ENCODE measurements at regions not wholly inside any gene's neighbourhood (a gene's known extent, or its start where the extent isn't known, plus 50 kb on each side); places are given as distances from the start of the nearest gene placed in this dataset.
"Not testable (repeated sequence)": the region's sequence is repeated elsewhere in the genome, so short reads cannot be mapped to it uniquely, and the experiment has no call there.

GRCh38 chr9:67348094-67348493 is 355.7 kb upstream of the SPATA31A3 start:
- not testable (repeated sequence) for H3K9ac ChIP-seq (ENCODE audit: low read depth, low read length); H3K4me3 ChIP-seq (ENCODE audit: low read depth, low read length); H3K9me3 ChIP-seq (ENCODE audit: control insufficient read depth, insufficient read depth, low read length); H3K36me3 ChIP-seq (ENCODE audit: control insufficient read depth, insufficient read depth, low read length); H3K4me1 ChIP-seq (ENCODE audit: control insufficient read depth, insufficient read depth, low read length); H3K27me3 ChIP-seq (ENCODE audit: control insufficient read depth, insufficient read depth, low read length)

- not testable (repeated sequence) for H3K4me3 ChIP-seq (ENCODE audit: low read depth, low read length); H3K9ac ChIP-seq (ENCODE audit: low read depth, low read length); H3K36me3 ChIP-seq (ENCODE audit: control insufficient read depth, insufficient read depth, low read length); H3K27me3 ChIP-seq (ENCODE audit: control insufficient read depth, insufficient read depth, low read length); H3K9me3 ChIP-seq (ENCODE audit: control insufficient read depth, insufficient read depth, low read length); H3K4me1 ChIP-seq (ENCODE audit: control insufficient read depth, insufficient read depth, low read length)
These were observed 346.9 kb upstream of the SPATA31A3 start for GRCh38 chr9:67339216-67339615.

DNA sequence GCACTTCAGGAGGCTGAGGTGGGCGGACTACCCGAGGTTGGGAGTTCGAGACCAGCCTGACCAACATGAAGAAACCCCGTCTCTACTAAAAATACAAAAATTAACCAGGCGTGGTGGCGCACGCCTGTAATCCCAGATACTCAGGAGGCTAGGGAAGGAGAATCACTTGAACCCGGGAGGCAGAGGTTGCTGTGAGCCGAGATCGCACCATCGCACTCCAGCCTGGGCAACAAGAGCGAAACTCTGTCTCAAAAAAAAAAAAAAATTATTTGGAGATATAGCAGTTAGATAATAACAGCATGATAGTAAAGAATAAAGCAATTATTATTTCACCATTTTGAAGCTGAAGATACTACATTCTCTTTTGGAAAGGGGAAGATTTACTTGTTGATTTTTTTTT is 345.9 kb upstream of the SPATA31A3 start:
- not testable (repeated sequence) for H3K4me3 ChIP-seq (ENCODE audit: low read depth, low read length); H3K9me3 ChIP-seq (ENCODE audit: control insufficient read depth, insufficient read depth, low read length); H3K9ac ChIP-seq (ENCODE audit: low read depth, low read length); H3K36me3 ChIP-seq (ENCODE audit: control insufficient read depth, insufficient read depth, low read length); H3K27me3 ChIP-seq (ENCODE audit: control insufficient read depth, insufficient read depth, low read length); H3K4me1 ChIP-seq (ENCODE audit: control insufficient read depth, insufficient read depth, low read length)

DNA sequence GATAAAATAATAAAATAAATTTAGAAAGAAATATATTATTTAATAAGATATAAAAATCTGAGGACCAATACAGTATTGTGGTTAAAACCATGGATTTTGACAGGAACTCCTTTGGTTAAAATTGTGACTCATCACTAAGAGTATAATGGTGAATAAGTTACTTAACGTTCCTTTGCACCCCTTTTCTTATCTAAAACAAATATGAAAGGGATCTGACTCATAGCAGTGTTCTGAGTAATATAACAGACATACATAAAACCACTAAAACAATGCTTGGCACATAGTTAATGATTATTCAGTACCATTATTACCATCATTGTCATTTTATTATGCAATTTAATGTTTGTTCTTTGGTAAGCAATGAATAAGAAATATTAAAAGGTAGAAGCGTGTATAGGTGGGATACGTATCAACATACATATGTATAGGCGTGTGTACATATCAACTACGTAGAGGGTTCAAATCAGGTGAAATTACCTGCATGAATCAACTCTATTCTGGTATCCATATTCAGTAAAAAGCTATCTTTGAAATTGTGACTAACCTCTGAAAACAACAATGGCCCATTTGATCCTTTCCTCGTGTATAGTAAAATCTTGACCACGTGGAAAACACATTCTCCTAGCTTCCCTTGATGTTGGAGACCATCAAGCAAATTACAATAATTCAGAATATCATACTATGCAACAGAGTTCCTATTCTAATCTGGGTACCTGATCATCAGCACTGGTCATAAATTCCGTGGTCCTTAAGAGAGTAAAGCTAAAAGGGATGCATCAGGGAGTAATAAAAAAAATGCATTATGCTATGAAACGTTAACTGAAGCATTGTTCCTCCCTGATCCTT is 342.6 kb upstream of the SPATA31A3 start:
- not testable (repeated sequence) for H3K4me3 ChIP-seq (ENCODE audit: low read depth, low read length)

GRCh38 chr9:67331634-67332033 is 339.3 kb upstream of the SPATA31A3 start:
- not testable (repeated sequence) for H3K4me1 ChIP-seq (ENCODE audit: control insufficient read depth, insufficient read depth, low read length); H3K9me3 ChIP-seq (ENCODE audit: control insufficient read depth, insufficient read depth, low read length); H3K4me3 ChIP-seq (ENCODE audit: low read depth, low read length); H3K36me3 ChIP-seq (ENCODE audit: control insufficient read depth, insufficient read depth, low read length); H3K27me3 ChIP-seq (ENCODE audit: control insufficient read depth, insufficient read depth, low read length); H3K9ac ChIP-seq (ENCODE audit: low read depth, low read length)

More for the DNA sequence above, 342.6 kb upstream of the SPATA31A3 start:
- not testable (repeated sequence) for H3K9me3 ChIP-seq (ENCODE audit: control insufficient read depth, insufficient read depth, low read length); H3K36me3 ChIP-seq (ENCODE audit: control insufficient read depth, insufficient read depth, low read length); H3K4me1 ChIP-seq (ENCODE audit: control insufficient read depth, insufficient read depth, low read length); H3K9ac ChIP-seq (ENCODE audit: low read depth, low read length); H3K27me3 ChIP-seq (ENCODE audit: control insufficient read depth, insufficient read depth, low read length)

- not testable (repeated sequence) for H3K9me3 ChIP-seq (ENCODE audit: control insufficient read depth, insufficient read depth, low read length); H3K36me3 ChIP-seq (ENCODE audit: control insufficient read depth, insufficient read depth, low read length); H3K4me1 ChIP-seq (ENCODE audit: control insufficient read depth, insufficient read depth, low read length); H3K9ac ChIP-seq (ENCODE audit: low read depth, low read length); H3K4me3 ChIP-seq (ENCODE audit: low read depth, low read length); H3K27me3 ChIP-seq (ENCODE audit: control insufficient read depth, insufficient read depth, low read length)
These were observed 321.1 kb upstream of the SPATA31A3 start for GRCh38 chr9:67313409-67313808.

- H3K27me3 ChIP-seq (ENCODE audit: control insufficient read depth, insufficient read depth, low read length); H3K9me3 ChIP-seq (ENCODE audit: control insufficient read depth, insufficient read depth, low read length); H3K4me1 ChIP-seq (ENCODE audit: control insufficient read depth, insufficient read depth, low read length); H3K9ac ChIP-seq (ENCODE audit: low read depth, low read length); H3K4me3 ChIP-seq (ENCODE audit: low read depth, low read length); H3K36me3 ChIP-seq (ENCODE audit: control insufficient read depth, insufficient read depth, low read length): not testable (repeated sequence)
These were observed 320.2 kb upstream of the SPATA31A3 start for GRCh38 chr9:67312504-67312903.

DNA sequence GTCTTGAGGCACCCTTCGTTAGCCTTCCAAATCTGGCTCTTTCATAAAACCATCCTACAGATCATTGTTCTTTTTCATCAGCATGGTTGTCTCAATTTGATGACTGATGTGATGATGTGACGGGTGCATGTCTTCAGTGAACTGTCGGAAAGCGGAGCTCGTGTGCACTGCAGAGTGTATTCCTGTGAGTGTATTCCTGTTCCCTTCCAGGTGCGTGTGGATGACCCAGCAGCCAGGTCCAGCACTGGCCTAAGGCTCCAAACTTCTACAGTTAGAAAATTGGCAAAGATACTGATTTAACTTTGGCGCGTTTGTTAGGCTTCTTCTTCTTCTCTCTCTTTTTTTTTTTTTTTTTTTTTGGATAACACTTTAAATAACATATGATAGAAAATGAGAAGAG is 314.8 kb upstream of the SPATA31A3 start:
- H3K4me3 ChIP-seq (ENCODE audit: low read depth, low read length); H3K27me3 ChIP-seq (ENCODE audit: control insufficient read depth, insufficient read depth, low read length); H3K4me1 ChIP-seq (ENCODE audit: control insufficient read depth, insufficient read depth, low read length); H3K36me3 ChIP-seq (ENCODE audit: control insufficient read depth, insufficient read depth, low read length); H3K9ac ChIP-seq (ENCODE audit: low read depth, low read length); H3K9me3 ChIP-seq (ENCODE audit: control insufficient read depth, insufficient read depth, low read length): not testable (repeated sequence)

- not testable (repeated sequence) for H3K27me3 ChIP-seq (ENCODE audit: control insufficient read depth, insufficient read depth, low read length); H3K4me3 ChIP-seq (ENCODE audit: low read depth, low read length)
These were observed 296.4 kb upstream of the SPATA31A3 start for GRCh38 chr9:67288797-67289196.

GRCh38 chr9:67288117-67288735 is 295.9 kb upstream of the SPATA31A3 start:
- not testable (repeated sequence) for H3K27me3 ChIP-seq (ENCODE audit: control insufficient read depth, insufficient read depth, low read length); H3K4me3 ChIP-seq (ENCODE audit: low read depth, low read length); H3K9ac ChIP-seq (ENCODE audit: low read depth, low read length); H3K9me3 ChIP-seq (ENCODE audit: control insufficient read depth, insufficient read depth, low read length); H3K4me1 ChIP-seq (ENCODE audit: control insufficient read depth, insufficient read depth, low read length); H3K36me3 ChIP-seq (ENCODE audit: control insufficient read depth, insufficient read depth, low read length)

More at GRCh38 chr9:67288797-67289196, 296.4 kb upstream of the SPATA31A3 start:
- H3K4me1 ChIP-seq (ENCODE audit: control insufficient read depth, insufficient read depth, low read length); H3K36me3 ChIP-seq (ENCODE audit: control insufficient read depth, insufficient read depth, low read length); H3K9me3 ChIP-seq (ENCODE audit: control insufficient read depth, insufficient read depth, low read length); H3K9ac ChIP-seq (ENCODE audit: low read depth, low read length): not testable (repeated sequence)

- not testable (repeated sequence) for H3K9me3 ChIP-seq (ENCODE audit: control insufficient read depth, insufficient read depth, low read length); H3K4me1 ChIP-seq (ENCODE audit: control insufficient read depth, insufficient read depth, low read length); H3K9ac ChIP-seq (ENCODE audit: low read depth, low read length); H3K27me3 ChIP-seq (ENCODE audit: control insufficient read depth, insufficient read depth, low read length); H3K36me3 ChIP-seq (ENCODE audit: control insufficient read depth, insufficient read depth, low read length); H3K4me3 ChIP-seq (ENCODE audit: low read depth, low read length)
These were observed 291.9 kb upstream of the SPATA31A3 start for GRCh38 chr9:67284299-67284698.

DNA sequence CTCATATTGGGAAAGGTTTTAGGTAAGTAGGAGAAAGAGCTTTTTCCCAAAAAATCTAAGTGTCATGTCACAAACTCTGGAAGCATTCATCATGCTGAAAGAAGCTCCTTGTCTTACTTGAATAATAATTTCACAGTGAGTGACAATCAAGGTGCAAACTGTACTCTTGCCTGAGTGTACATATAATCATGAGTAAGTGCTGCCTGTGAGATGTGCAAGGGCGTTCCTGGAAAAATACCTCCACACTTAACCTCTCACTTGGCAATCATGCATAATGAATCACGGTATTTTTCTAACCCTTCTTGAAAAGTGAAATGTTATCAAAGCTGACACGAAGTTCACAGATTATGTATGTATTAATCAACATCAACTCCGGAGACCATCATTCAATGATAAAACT is 289.2 kb upstream of the SPATA31A3 start:
- H3K9me3 ChIP-seq (ENCODE audit: control insufficient read depth, insufficient read depth, low read length); H3K36me3 ChIP-seq (ENCODE audit: control insufficient read depth, insufficient read depth, low read length); H3K4me3 ChIP-seq (ENCODE audit: low read depth, low read length); H3K9ac ChIP-seq (ENCODE audit: low read depth, low read length); H3K27me3 ChIP-seq (ENCODE audit: control insufficient read depth, insufficient read depth, low read length); H3K4me1 ChIP-seq (ENCODE audit: control insufficient read depth, insufficient read depth, low read length): not testable (repeated sequence)
